WTC11 (cell line): ENCODE measurements at regions not wholly inside any gene's neighbourhood (a gene's known extent, or its start where the extent isn't known, plus 50 kb on each side); places are given as distances from the start of the nearest gene placed in this dataset.

Source experiments
- ATAC-seq: fragments of 200-7000 bp; cut with Tn5 transposase; 2 replicates; pipeline ENCODE4 v1.10.0; 2021; ENCODE audit warnings: mild to moderate bottlenecking, moderate library complexity
- CTCF ChIA-PET: fragments of 300-600 bp; sonication (Branson Sonifier 250); formaldehyde crosslinking; loops from one replicate; lab custom pipeline; 2021; ENCODE audit warnings: antibody characterized with exemption; lab: Charles Lee
- POLR2A ChIA-PET: fragments of 350-600 bp; sonication (Branson Sonifier 250); formaldehyde crosslinking; loops from one replicate; lab custom pipeline; 2021; ENCODE audit warnings: antibody characterized with exemption; lab: Charles Lee
- DNase-seq: peaks from one replicate; pipeline ENCODE4 v3.0.0; 2021; ENCODE audit warnings: low spot score
- H3K27ac Mint-ChIP-seq: 2 replicates; pipeline ENCODE4 v1.8.0; 2021; ENCODE audit warnings: mixed read lengths
- H3K27me3 Mint-ChIP-seq: 2 replicates; pipeline ENCODE4 v1.8.0; 2021; ENCODE audit warnings: low read depth, mild to moderate bottlenecking, moderate library complexity, mixed read lengths
- H3K36me3 Mint-ChIP-seq: 2 replicates; pipeline ENCODE4 v1.8.0; 2021; ENCODE audit warnings: mixed read lengths
- H3K4me1 Mint-ChIP-seq: 2 replicates; pipeline ENCODE4 v1.8.0; 2022; ENCODE audit warnings: mixed read lengths
- H3K4me3 Mint-ChIP-seq: 2 replicates; pipeline ENCODE4 v1.8.0; 2021; ENCODE audit warnings: mild to moderate bottlenecking, moderate library complexity, mixed read lengths
- H3K9me3 Mint-ChIP-seq: 2 replicates; pipeline ENCODE4 v1.8.0; 2021; ENCODE audit warnings: mixed read lengths
- ARID4B ChIP-seq: sonication (generic); formaldehyde crosslinking; IDR thresholded peaks from 2 replicates; pipeline ENCODE4 v1.8.0; 2023; ENCODE audit warnings: missing genetic modification reagents, mild to moderate bottlenecking, borderline replicate concordance
- CTCF ChIP-seq: fragments of 200-600 bp; IDR thresholded peaks from 2 replicates; pipeline ENCODE4 v1.8.0; 2022; ENCODE audit warnings: antibody characterized with exemption
- E2F4 ChIP-seq: sonication (generic); formaldehyde crosslinking; IDR thresholded peaks from 2 replicates; pipeline ENCODE4 v1.8.1; 2022; ENCODE audit warnings: low read depth, mild to moderate bottlenecking, moderate library complexity, missing genetic modification reagents, borderline replicate concordance
- ELF4 ChIP-seq: sonication (generic); formaldehyde crosslinking; IDR thresholded peaks from 2 replicates; pipeline ENCODE4 v1.8.1; 2022; ENCODE audit warnings: low read depth, mild to moderate bottlenecking, moderate library complexity, missing genetic modification reagents
- EMX1 ChIP-seq: fragments of 250-450 bp; sonication (Bioruptor Pico); IDR thresholded peaks from 2 replicates; pipeline ENCODE4 v1.8.0; 2021; ENCODE audit warnings: mild to moderate bottlenecking
- FOXK1 ChIP-seq: sonication (generic); formaldehyde crosslinking; IDR thresholded peaks from 2 replicates; pipeline ENCODE4 v1.8.0; 2022; ENCODE audit warnings: mild to moderate bottlenecking, moderate library complexity, missing genetic modification reagents
- FOXP1 ChIP-seq: sonication (generic); formaldehyde crosslinking; IDR thresholded peaks from 2 replicates; pipeline ENCODE4 v1.8.0; 2022; ENCODE audit warnings: missing genetic modification reagents, mild to moderate bottlenecking, moderate library complexity, borderline replicate concordance
- HMGA2 ChIP-seq: fragments of 250-450 bp; sonication (Bioruptor Pico); IDR thresholded peaks from 2 replicates; pipeline ENCODE4 v1.4.0; 2021; ENCODE audit warnings: mild to moderate bottlenecking, moderate library complexity
- HMGXB4 ChIP-seq: sonication (generic); formaldehyde crosslinking; IDR thresholded peaks from 2 replicates; pipeline ENCODE4 v1.8.1; 2023; ENCODE audit warnings: mild to moderate bottlenecking, moderate library complexity, missing genetic modification reagents
- NR2C2 ChIP-seq: sonication (generic); formaldehyde crosslinking; IDR thresholded peaks from 2 replicates; pipeline ENCODE4 v1.8.0; 2022; ENCODE audit warnings: mild to moderate bottlenecking, missing genetic modification reagents
- SMAD3 ChIP-seq: sonication (generic); formaldehyde crosslinking; IDR thresholded peaks from 2 replicates; pipeline ENCODE4 v1.8.0; 2022; ENCODE audit warnings: missing genetic modification reagents, mild to moderate bottlenecking, borderline replicate concordance
- SOX15 ChIP-seq: fragments of 250-450 bp; sonication (Bioruptor Pico); IDR thresholded peaks from 2 replicates; pipeline ENCODE4 v1.9.0; 2021; ENCODE audit warnings: mild to moderate bottlenecking
- STAT6 ChIP-seq: sonication (generic); formaldehyde crosslinking; conservative IDR thresholded peaks from 2 replicates; pipeline ENCODE4 v1.8.1; 2023; ENCODE audit warnings: mild to moderate bottlenecking, low read depth, missing genetic modification reagents, moderate library complexity
- TP53 ChIP-seq: sonication (generic); formaldehyde crosslinking; IDR thresholded peaks from 2 replicates; pipeline ENCODE4 v1.8.1; 2023; ENCODE audit warnings: mild to moderate bottlenecking, missing genetic modification reagents
- ZNF121 ChIP-seq: sonication (generic); formaldehyde crosslinking; IDR thresholded peaks from 2 replicates; pipeline ENCODE4 v1.8.0; 2023; ENCODE audit warnings: missing genetic modification reagents
- ZNF219 ChIP-seq: sonication (generic); formaldehyde crosslinking; IDR thresholded peaks from 2 replicates; pipeline ENCODE4 v1.8.0; 2023; ENCODE audit warnings: missing genetic modification reagents, mild to moderate bottlenecking, borderline replicate concordance
- ZNF263 ChIP-seq: sonication (generic); formaldehyde crosslinking; IDR thresholded peaks from 2 replicates; pipeline ENCODE4 v1.8.1; 2022; ENCODE audit warnings: low read depth, mild to moderate bottlenecking, moderate library complexity, missing genetic modification reagents
- ZNF416 ChIP-seq: fragments of 250-450 bp; sonication (Bioruptor Pico); IDR thresholded peaks from 2 replicates; pipeline ENCODE4 v1.9.0; 2021; ENCODE audit warnings: mild to moderate bottlenecking, inconsistent platforms
- ZNF425 ChIP-seq: fragments of 250-450 bp; sonication (Bioruptor Pico); conservative IDR thresholded peaks from 2 replicates; pipeline ENCODE4 v1.9.0; 2021; ENCODE audit warnings: mild to moderate bottlenecking
- ZSCAN18 ChIP-seq: fragments of 250-450 bp; sonication (Bioruptor Pico); IDR thresholded peaks from 2 replicates; pipeline ENCODE4 v2.1.2; 2022; ENCODE audit warnings: mild to moderate bottlenecking, moderate library complexity

GRCh38 chr6:108768792-108769524 is 79.3 kb upstream of the ARMC2 start:
- H3K4me3 Mint-ChIP-seq, result no peak overlapping the region
- ATAC-seq (no peak), DNase-seq (no peak)
- no peak overlapping the region for H3K27ac Mint-ChIP-seq
- H3K36me3 Mint-ChIP-seq, result no peaks in the 10 kb centered on the region
- CTCF ChIA-PET, result no interaction called here
- peaks cover 5% of the 10 kb centered on the region; the same call in 1 of the 2 replicates for H3K27me3 Mint-ChIP-seq
- POLR2A ChIA-PET, result no interaction called here
- TF ChIP-seq HMGXB4 (CRISPR knock-in tag) (no peak), SMAD3 (no peak), ZNF121 (CRISPR knock-in tag) (no peak), TP53 (CRISPR knock-in tag) (no peak), E2F4 (no peak), CTCF (no peak), EMX1 (CRISPR knock-in tag) (no peak), SOX15 (CRISPR knock-in tag) (no peak)
- peaks cover 10% of the 10 kb centered on the region for H3K4me1 Mint-ChIP-seq
- peaks cover 9% of the 10 kb centered on the region for H3K9me3 Mint-ChIP-seq

- ChIA-PET POLR2A (no interaction called here), CTCF (no interaction called here)
- Mint-ChIP-seq H3K27me3 (peaks cover 3% of the 10 kb centered on the region; the same call in 1 of the 2 replicates), H3K9me3 (peaks cover 14% of the 10 kb centered on the region), H3K4me3 (no peak overlapping the region), H3K27ac (no peak overlapping the region), H3K4me1 (peaks cover 2% of the 10 kb centered on the region), H3K36me3 (no peaks in the 10 kb centered on the region)
- ATAC-seq (no peak), DNase-seq (no peak)
- TF ChIP-seq ZNF263 (CRISPR knock-in tag) (no peak), ZNF416 (CRISPR knock-in tag) (no peak), ELF4 (no peak), ZNF219 (CRISPR knock-in tag) (no peak), STAT6 (CRISPR knock-in tag) (no peak), ZNF425 (CRISPR knock-in tag) (no peak), ARID4B (no peak), FOXP1 (no peak), HMGA2 (CRISPR knock-in tag) (no peak), NR2C2 (CRISPR knock-in tag) (no peak), FOXK1 (no peak), ZSCAN18 (CRISPR knock-in tag) (no peak)
Measured at GRCh38 chr6:108771421-108771820, 76.8 kb upstream of the ARMC2 start.
